SHP77 (cell line): ENCODE measurements at regions not wholly inside any gene's neighbourhood (a gene's known extent, or its start where the extent isn't known, plus 50 kb on each side); places are given as distances from the start of the nearest gene placed in this dataset.
"Not testable (repeated sequence)": the region's sequence is repeated elsewhere in the genome, so short reads cannot be mapped to it uniquely, and the experiment has no call there.

Source experiments
- DNase-seq, 2 experiments: peaks; one replicate each; lab custom pipeline; 2025; lab: John Stamatoyannopoulos, UW

DNA sequence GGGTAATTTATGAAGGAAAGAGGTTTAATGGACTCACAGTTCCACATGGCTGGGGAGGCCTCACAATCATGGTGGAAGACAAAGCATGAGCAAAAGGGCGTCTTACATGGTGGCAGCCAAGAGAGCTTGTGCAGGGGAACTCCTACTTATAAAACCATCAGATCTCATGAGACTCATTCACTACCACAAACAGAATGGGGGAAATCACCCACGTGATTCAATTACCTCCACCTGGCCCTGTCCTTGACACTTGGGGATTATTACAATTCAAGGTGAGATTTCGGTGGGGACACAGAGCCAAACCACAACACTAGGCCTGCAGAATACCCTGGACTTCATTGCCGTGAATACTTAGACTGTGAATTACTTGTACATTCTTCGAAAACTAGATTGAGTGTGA is 431.7 kb upstream of the TENM3 start:
- DNase-seq: not testable (repeated sequence)

DNA sequence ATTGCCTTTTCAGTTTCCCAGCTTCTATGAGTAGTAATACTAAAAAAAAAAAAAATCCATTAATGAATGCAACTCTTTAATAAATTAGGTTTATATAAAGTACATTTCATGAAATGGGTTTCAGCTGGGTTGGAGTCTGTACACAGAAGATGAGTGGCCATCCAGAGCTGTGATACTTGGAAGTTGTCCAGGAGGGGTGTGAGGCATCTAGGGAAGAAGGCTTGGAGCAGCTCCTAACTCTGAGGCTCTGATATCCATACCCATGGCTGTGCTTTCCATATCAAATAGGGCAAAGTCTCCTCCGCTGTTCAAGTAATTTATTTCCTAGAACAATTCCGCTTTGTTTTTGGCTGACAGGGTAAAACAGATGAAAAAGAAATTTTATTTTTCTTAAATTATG is 423.3 kb upstream of the TENM3 start:
- DNase-seq: no peak

DNA sequence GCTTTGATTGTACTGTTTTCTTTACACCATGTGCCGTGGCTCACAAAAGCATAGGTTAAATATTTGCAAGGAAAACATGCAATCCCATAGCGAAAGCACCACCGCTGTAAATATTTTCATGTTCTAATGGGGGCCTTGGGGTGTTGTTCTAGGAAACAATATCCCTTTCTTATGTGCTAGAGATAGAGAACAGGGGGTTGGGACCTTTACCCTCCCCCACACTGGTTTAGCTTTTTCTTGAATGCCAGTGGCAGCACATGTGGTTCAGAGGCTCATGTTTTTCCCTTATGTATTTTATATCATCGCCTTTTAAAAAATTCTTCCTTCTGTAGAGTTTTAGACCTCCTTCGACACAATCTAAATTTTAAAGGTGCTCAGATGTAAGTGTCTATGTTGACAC is 422.6 kb upstream of the TENM3 start:
- DNase-seq: no peak

DNA sequence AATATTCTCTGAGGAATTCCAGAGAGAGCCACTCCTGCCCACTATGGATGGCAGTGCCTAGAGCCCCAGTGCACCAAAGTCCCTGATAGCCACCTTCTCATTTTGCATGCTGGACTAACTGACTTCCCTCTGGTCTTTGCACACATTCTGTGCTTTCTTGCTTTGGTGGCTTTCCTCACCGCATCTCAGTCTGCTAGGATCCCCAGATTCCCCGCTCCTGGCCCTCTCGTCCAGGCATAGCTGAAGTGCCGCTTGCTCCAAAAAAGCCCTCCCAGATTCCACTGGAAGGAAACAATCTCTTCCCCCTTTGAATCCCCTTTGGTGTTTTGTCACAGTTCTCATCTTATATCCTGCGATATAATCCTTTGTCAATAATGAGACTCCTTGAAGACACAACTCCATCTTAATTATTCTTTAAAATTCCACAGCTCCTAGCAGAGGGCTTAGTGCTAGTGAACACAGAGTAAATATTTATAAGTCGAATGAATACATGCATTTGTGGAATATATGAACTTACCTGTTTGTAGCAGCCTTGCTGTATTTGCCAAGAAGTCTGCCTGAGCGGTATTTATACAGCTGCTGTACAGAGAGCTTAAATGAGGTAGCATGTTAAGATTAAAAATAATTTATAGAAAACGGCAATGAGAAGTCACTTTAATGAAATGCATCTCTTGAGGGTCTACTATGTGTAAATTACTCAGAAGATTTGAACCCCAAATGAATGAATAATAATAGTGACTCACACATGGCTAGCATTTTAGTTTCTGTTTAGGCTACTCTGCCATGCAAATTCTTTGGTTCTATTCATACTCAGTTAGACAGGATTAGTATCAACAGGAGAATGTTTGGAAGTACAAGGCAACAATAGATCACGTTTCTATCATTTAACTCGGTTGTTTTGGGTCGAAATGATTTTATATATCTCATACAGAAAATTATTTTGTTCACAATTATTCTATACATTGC is 421.9 kb upstream of the TENM3 start:
- no peak for DNase-seq

DNA sequence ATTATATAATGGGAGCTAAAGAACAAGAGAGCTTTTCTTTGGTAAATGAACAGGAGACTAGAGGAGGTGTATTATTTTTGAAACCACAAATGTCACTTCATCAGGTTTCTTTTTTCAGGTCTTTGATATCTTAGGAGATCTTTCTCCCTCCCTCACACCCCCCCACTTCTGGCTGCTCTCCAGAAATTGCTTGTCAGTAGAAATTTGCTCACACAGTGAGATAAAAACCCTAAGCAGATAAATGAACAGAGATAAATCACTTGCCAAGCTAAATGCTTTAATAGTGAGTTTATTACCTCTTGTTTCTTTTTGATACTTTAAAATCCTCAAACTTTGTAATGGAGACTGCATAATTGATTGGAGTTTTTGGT is 421.2 kb upstream of the TENM3 start:
- no peak for DNase-seq

DNA sequence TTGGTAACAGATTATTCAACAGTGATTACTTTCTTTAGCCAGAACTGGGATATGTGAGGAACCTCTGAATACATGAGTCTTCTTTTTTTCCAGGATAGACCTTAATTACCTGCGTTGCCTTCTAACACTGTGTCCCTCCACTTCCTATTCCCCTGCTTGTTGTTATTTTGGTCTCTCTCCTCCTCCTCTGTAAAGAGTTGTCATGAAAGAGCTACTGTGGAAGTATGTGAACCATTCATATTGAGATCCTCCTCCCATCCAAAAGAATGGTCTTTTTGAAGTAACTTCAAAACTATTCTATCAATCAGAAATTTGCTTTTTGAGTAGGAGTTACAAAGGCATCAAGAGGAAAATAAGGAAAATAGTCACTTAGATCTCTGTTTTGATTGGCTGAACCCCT is 420.0 kb upstream of the TENM3 start:
- DNase-seq: no peak

DNA sequence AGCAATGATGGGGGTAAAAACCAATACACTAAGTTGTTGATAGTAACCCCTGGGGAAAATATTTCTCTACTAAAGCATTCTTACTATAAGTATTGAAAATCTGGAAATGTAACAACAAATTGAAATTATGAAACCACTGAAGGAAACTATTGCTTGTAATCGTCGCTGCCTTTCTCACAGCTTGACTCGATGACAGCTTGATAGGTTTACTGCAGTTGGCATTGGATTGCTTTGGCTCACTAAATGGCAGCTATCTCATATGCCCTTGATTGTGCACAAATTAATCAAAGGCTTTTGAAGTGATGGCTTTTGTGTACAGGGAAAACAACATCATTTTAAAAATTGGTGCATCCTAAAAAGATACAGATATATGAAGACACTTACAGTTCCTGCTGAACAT is 419.6 kb upstream of the TENM3 start:
- DNase-seq: no peak

DNA sequence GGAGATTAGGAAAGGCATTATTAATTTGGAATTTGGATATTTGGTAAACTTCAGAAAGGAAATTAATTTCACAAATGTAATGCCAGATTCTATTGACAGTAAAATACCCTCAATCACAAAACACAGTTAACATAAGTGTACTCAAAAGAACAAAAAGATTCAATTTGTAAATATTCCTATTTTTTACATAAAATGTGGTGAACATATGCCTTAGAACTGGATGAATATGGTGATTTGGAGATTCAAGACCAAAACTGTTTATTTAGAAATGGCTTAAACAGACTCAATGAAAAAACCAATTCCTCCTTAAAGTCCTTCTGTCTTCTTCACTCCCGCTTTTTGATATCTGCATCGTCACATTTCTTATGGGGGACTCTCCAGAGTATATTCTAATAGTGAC is 417.6 kb upstream of the TENM3 start:
- no peak for DNase-seq

DNA sequence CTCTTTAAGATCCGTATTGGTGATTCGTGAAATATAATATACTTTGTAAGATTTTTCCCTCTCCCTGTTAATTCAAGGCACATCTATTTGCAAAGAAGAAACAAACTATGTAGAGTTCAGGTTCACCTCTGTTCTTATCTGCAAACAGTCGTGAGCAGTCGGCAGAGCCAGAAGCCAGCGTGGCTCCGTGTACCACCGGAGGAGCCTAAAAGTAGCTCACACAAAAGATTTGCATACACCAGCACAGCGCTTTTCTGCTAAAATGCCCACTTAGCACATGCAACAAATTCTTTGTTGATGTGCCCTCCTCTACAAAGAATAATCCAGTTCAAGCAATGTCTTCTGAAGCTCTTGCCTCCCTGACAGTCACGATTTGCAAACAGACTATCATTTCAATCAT is 416.0 kb upstream of the TENM3 start:
- DNase-seq: no peak

DNA sequence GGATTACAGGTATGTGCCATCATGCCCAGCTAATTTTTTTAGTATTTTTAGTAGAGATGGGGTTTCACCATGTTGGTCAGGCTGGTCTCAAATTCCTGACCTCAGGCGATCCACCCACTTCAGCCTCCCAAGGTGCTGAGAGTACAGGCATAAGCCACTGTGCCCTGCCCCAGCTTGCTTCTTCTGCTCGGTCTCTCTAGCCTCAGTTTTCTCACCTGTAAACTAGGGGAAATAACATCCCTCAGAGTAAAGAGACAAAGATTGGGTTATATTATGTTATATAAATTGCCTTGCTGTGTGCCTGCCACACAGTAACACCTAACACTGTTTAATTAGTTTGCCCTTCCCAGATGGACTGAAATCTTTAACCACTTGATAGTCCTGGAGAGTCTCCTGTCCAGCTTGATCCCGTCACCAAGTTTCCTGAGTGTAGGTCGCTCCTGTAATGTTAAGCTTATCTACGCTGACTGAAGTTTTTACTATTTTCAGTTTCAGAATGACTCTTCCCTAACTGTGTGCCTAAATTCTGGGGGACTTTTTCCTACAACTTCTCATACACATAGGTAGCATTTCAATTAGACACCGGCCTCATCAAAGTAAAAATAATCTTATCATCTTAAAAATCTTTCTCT is 412.7 kb upstream of the TENM3 start:
- no peak for DNase-seq

DNA sequence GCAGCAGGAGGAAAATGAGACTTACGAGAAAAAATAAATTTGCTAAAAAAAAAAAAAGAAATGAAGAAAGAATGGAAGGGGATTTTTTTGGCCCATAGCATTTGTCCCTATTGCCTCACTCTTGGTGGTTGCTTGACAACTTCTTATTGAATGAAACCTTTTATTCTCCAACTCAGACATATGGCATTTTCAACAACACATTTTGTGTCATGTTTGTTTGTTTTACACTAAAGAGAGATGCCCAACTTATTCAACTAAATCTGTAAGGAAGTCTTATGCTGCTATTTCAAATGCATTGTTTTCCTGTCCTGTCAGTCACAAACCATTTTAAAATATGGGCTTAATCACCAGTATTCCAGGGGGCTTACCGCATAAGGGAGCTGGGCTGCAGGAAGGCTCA is 409.1 kb upstream of the TENM3 start:
- no peak for DNase-seq

DNA sequence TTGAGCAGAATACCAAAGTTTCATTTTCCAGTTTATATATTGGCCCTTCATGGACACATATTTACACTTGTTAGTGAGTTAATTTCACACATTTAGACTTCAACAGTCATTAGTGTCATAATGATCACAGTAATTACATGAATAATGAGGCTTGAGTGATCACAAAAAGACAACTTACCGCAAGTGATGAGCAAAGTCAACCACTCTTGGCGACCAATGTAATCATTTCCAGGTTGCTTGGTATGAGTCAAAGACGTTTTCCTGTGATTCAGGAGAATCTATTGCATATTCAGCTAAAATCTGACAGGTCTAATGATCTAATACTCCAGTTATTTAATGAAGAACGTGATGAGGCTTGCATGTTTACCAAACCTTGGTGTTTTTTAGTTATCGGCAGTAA is 407.9 kb upstream of the TENM3 start:
- DNase-seq: no peak

DNA sequence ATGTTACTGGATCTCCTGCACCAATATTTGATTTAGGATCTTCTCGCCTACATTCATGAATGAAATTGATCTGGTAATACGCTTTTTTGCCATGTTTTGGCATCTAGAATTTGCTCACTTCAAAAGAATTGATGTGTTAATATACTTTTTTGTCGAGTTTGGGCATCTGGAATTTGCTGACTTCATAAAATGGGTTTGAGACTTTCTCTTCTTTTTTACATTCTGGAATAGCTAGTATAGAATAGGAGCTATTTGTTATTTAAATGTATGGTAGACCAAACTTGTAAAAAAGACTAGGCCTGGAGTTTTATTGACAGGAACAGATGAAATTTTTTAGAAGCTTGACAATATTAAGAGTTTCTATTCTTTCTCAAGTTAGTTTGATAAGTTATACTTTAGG is 404.9 kb upstream of the TENM3 start:
- no peak for DNase-seq

DNA sequence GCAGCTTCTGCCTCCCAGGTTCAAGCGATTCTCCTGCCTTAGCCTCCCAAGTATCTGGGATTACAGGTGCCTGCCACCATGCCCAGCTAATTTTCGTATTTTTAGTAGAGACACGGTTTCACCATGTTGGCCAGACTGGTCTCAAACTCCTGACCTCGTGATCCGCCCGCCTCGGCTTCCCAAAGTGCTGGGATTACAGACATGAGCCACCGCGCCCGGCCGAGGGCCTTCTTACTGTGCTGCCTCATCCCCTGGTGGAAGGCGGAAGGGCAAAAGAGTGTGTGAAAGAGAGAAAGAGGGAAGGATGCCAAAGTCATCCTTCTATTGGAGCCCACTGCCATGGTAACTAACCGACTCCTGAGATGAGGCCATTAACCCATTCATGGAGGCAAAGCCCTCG is 399.4 kb upstream of the TENM3 start:
- DNase-seq: not testable (repeated sequence)

DNA sequence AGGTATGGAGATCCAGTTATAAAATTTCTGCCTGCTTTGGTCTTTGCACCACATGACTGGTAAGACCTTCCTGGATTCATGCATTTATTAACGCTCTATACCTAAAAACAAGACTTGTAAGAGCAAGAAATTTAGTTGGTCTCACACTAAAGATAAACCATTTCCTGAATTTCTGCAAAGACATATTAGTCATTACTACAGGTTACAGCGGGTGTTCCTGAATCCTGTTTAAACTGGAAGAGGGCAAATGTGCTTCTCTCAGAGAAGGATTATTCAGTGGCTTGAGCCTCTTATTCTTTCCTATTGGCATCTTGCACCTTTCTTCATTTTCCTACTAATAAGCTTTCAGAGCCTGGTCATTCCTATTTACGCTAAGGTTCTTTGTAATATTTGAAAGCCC is 397.6 kb upstream of the TENM3 start:
- no peak for DNase-seq

DNA sequence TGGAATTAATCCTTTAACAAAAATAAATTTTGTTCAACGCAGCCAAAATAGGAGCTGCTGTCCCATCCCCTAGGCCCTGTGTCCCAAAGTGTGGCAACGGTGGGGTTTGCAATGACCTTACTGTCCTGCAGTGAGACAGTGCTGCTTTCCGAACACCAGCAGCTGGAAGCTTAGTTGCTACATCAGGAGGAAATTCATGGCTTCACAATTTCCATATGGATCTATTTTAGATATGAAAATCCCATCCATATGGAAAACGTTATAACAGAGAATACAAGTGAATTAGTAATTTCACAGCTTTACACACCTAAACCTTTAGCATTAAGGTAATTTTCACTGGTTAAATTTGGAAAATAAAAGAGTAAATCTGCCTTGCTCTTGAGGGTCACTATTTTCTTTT is 396.3 kb upstream of the TENM3 start:
- DNase-seq: no peak

DNA sequence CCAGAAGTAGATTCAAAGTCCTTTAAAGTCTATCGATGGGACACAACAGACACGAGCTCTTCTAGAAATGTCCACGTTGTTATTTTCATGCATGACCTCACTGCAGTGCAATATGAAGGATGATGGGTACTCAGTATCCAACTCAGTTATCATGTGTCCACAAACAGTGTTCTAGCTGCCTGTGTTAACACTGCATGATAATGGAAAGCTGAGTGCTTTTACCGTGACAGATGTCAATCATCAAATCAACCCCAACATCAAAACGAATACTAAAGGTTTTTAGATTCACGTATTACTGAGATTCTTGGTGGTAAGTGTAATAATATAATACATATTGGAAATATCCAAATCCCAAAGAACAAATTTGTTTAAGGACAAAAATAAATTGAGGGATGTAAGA is 394.8 kb upstream of the TENM3 start:
- no peak for DNase-seq

DNA sequence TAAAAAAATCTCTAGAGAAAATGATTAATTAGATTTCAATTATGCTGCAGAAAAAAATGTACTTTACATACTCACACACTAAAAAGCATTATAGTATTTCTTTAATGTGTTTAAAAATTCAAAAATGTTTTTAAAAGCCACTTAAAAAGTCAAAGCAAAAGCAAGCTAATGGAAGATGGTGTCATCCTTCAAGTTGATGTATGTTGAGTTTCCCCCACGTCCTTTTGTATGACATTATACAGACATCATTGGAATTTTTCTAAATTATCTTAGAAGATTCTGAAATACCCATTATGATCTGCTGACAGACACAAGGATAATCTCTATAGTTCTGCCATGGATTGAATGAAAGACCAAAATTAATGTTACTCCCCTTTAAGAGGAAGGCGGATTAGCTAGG is 393.7 kb upstream of the TENM3 start:
- no peak for DNase-seq

DNA sequence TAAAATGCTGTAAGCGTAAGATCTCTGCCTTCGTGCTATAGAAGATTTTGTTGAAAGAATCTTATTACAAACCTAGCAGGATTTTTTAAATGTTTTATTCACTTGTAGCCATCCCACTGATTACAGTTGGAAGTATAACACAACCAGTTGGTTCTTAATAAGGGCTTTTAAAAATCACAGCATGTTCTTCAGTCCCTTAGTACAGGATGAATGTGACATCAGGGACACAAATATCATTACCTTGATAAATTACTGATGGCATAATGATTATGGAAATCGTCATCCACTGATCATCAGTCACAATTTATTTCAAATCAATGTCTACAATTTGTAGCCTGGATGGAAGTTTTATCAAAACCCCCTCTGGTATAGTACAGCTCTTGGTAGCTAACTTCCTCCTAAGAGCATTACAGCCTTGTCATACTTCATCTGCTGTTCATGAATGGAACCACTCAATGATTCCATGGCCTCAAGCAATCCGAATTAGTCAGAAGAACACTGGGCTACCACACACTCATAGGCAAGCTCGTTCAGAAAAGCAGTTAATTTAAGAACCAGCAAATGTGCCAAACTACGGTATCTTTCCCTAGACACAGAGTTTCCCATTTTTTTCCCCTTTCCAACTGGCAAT is 389.2 kb upstream of the TENM3 start:
- no peak for DNase-seq

DNA sequence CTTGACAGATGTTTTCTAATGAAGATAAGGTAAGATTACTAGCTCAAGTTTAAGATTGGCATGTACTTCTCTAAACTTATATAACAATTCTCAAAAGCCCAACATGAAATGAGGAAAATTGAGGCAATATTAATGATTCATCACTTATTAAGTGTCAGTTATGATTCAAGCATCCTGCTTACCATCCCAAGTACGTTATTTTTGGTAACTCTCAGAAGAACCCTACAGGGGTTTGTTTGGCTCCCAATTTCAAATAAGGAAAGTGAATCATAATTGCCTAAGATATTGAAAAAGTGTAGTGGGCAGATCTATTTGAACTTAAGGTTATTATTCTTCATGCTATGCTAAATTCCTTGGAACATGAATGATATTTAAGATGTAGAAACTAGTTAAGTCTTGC is 387.9 kb upstream of the TENM3 start:
- no peak for DNase-seq

DNA sequence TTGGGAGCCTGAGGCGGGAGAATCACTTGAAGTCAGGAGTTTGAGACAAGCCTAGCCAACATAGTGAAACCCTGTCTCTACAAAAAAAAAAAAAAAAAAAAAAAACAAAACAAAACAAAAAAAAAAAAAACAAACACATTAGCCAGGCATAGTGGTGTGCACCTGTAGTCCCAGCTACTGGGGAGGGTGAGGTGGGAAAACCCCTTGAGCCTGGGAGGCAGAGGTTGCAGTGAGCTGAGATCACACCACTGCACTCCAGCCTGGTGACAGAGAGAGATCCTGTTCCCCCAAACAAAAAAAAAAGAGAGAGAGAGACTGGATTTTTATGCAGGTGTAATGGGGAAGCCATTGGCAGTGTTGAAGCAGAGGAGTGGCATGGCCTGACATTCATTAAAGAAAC is 385.7 kb upstream of the TENM3 start:
- DNase-seq: not testable (repeated sequence)

DNA sequence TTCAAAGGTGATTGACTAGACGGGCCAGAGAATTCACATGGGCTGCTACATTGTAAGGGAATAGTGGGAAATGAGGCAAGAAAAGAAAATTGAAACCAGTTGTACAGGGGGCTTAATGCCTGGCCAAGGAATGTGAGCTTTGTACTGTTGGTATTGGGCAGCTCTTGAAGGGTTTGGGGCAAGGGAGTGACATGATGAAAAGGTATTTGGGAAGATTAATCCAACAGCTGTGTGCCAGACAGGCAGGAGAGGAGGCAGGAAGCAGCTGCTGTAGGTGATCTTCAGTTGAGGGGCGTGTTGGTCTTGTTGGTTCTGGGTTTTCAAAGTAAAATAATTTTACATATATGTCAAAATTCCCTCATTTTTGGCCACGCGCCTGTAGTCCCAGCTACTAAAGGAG is 384.5 kb upstream of the TENM3 start:
- DNase-seq: no peak

DNA sequence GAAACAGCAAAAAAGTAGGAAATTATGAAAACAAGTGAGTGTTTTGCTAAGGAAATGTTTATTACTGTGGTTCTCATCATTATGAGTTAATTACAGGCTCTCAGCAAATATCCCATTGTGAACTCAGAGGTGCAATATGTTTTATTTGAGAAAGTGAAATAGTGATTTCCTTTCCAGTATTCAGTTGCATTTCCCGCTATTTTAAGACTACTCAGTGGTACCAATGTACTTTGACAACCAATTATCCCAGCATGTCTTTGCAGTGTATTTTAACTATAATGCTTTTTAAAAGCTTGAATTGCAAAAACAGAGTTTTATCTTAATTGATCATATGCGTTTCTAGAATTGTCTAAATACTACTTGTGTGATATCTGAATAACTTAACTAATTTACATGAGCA is 383.8 kb upstream of the TENM3 start:
- DNase-seq: no peak
